ENCODE measurements at regions not wholly inside any gene's neighbourhood (a gene's known extent, or its start where the extent isn't known, plus 50 kb on each side); places are given as distances from the start of the nearest gene placed in this dataset.

DNA sequence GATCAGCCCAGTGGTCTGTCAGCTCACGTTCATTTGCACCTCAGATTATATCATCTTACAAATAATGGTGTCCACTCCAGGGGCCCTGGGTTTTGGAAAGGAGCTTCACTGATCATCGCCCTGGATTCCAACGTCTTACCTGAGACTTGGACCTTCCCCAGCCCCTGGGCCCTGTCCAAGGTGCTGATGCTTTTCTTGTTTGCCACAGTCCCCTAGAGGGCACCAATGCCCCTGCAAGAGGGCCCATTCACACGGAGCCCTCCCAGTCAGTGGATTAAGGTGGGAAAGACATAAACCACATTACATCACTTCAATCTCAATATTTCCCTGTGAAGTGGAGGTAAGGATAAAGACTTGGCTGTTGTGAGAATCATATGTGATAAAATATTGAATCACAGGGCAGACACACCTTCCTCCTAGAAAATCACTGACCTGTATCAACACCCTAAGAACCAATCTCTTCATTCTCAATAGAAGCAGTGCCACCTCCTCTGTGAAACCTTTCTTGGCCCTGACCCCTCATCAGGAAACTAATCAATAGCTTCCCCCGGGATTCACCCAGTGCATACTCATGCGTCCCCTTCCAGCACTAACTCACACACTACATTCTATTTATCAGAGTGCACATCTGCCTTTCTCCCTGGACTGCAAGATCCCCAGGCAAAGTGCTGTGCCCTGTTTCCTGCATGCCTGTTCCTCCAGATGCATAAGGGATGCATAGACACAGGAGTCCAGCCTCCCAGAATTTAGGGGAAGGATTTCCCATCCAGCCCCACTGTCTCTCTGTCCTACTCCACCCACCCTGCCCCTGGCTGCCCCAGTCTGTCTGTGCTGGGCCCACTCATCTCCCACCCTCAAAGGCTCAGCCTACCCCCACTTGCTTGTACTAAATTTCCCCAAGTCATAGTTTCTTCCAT lies 167.0 kb downstream of the BUD13 start:
- TF ChIP-seq, protein P1, sequence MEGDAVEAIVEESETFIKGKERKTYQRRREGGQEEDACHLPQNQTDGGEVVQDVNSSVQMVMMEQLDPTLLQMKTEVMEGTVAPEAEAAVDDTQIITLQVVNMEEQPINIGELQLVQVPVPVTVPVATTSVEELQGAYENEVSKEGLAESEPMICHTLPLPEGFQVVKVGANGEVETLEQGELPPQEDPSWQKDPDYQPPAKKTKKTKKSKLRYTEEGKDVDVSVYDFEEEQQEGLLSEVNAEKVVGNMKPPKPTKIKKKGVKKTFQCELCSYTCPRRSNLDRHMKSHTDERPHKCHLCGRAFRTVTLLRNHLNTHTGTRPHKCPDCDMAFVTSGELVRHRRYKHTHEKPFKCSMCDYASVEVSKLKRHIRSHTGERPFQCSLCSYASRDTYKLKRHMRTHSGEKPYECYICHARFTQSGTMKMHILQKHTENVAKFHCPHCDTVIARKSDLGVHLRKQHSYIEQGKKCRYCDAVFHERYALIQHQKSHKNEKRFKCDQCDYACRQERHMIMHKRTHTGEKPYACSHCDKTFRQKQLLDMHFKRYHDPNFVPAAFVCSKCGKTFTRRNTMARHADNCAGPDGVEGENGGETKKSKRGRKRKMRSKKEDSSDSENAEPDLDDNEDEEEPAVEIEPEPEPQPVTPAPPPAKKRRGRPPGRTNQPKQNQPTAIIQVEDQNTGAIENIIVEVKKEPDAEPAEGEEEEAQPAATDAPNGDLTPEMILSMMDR (conservative IDR thresholded peaks at IDR 0.05 in 1 of 2, IDR thresholded peaks at IDR 0.05 in 1 of 2; ENCODE audit: extremely low read depth in 1 of 2, insufficient read depth in 1 of 2, low read depth in 1 of 2, low read length in 2 of 2): peak; percentile 56 to 77
- TF ChIP-seq EZH2 (IDR thresholded peaks at IDR 0.05; ENCODE audit: borderline replicate concordance, low read length): no peak

Measured in mammary epithelial cell (primary cell).